Neural progenitor cell (in vitro differentiated cells): ENCODE measurements at regions not wholly inside any gene's neighbourhood (a gene's known extent, or its start where the extent isn't known, plus 50 kb on each side); places are given as distances from the start of the nearest gene placed in this dataset.

Experiments used
- DNase-seq: peaks from one replicate; pipeline ENCODE4 v3.0.0-alpha.2; 2016; ENCODE audit warnings: low spot score
- H2AFZ ChIP-seq: fragments of 200-600 bp; sonication (generic); replicated peaks from 2 replicates; pipeline ENCODE4 v1.6.1; 2016; ENCODE audit warnings: antibody characterized with exemption
- H3F3A ChIP-seq: fragments of 200-600 bp; sonication (generic); 2 replicates; pipeline ENCODE4 v1.6.1; 2016; ENCODE audit warnings: antibody characterized with exemption, low read depth
- H3K27ac ChIP-seq: fragments of 200-600 bp; sonication (generic); 2 replicates; pipeline ENCODE4 v1.5.1; 2016; ENCODE audit warnings: mild to moderate bottlenecking
- H3K27me3 ChIP-seq: fragments of 200-600 bp; sonication (generic); 2 replicates; pipeline ENCODE4 v1.6.1; 2016; ENCODE audit warnings: mild to moderate bottlenecking, moderate library complexity
- H3K36me3 ChIP-seq: fragments of 200-600 bp; sonication (generic); 2 replicates; pipeline ENCODE4 v1.5.1; 2016
- H3K4me1 ChIP-seq: fragments of 200-600 bp; sonication (generic); 2 replicates; pipeline ENCODE4 v1.6.1; 2016; ENCODE audit warnings: mixed run types
- H3K4me2 ChIP-seq: fragments of 200-600 bp; sonication (generic); 2 replicates; pipeline ENCODE4 v1.6.1; 2016
- H3K4me3 ChIP-seq: fragments of 200-600 bp; sonication (generic); 2 replicates; pipeline ENCODE4 v1.5.1; 2016
- H3K79me2 ChIP-seq: fragments of 200-600 bp; sonication (generic); 2 replicates; pipeline ENCODE4 v1.6.1; 2016; ENCODE audit warnings: low read depth
- H3K9ac ChIP-seq: fragments of 200-600 bp; sonication (generic); 2 replicates; pipeline ENCODE4 v1.6.1; 2016
- H3K9me3 ChIP-seq: fragments of 200-600 bp; sonication (generic); 2 replicates; pipeline ENCODE4 v1.5.1; 2016; ENCODE audit warnings: low read depth
- H4K20me1 ChIP-seq: fragments of 200-600 bp; sonication (generic); 2 replicates; pipeline ENCODE4 v1.6.1; 2016; ENCODE audit warnings: low read depth
- H3K27ac Mint-ChIP-seq: 3 replicates; pipeline ENCODE4 v1.8.0; 2021; ENCODE audit warnings: mixed read lengths
- H3K27me3 Mint-ChIP-seq: 2 replicates; pipeline ENCODE4 v1.8.0; 2022; ENCODE audit warnings: low read depth, mild to moderate bottlenecking, inconsistent platforms, moderate library complexity, mixed read lengths; ENCODE audit not compliant: insufficient read depth
- H3K36me3 Mint-ChIP-seq: 3 replicates; pipeline ENCODE4 v1.8.0; 2021; ENCODE audit warnings: mixed read lengths
- H3K4me1 Mint-ChIP-seq: 3 replicates; pipeline ENCODE4 v1.8.0; 2021; ENCODE audit warnings: mixed read lengths
- H3K4me3 Mint-ChIP-seq: 3 replicates; pipeline ENCODE4 v1.8.0; 2021; ENCODE audit warnings: mild to moderate bottlenecking, moderate library complexity, mixed read lengths
- H3K9me3 Mint-ChIP-seq: 3 replicates; pipeline ENCODE4 v1.8.0; 2020; ENCODE audit warnings: mixed read lengths
- EZH2 ChIP-seq: fragments of 200-600 bp; sonication (generic); IDR thresholded peaks from 2 replicates; pipeline ENCODE4 v1.6.1; 2017; ENCODE audit warnings: antibody characterized with exemption, mild to moderate bottlenecking, moderate library complexity
- EZH2phosphoT487 ChIP-seq: fragments of 200-600 bp; sonication (generic); IDR thresholded peaks from 2 replicates; pipeline ENCODE4 v1.6.1; 2017; ENCODE audit warnings: antibody characterized with exemption
- TF ChIP-seq, protein P1 (sequence below): fragments of 200-600 bp; sonication (generic); IDR thresholded peaks from 2 replicates; pipeline ENCODE4 v1.5.1; 2017; ENCODE audit warnings: antibody characterized with exemption, mild to moderate bottlenecking

DNA sequence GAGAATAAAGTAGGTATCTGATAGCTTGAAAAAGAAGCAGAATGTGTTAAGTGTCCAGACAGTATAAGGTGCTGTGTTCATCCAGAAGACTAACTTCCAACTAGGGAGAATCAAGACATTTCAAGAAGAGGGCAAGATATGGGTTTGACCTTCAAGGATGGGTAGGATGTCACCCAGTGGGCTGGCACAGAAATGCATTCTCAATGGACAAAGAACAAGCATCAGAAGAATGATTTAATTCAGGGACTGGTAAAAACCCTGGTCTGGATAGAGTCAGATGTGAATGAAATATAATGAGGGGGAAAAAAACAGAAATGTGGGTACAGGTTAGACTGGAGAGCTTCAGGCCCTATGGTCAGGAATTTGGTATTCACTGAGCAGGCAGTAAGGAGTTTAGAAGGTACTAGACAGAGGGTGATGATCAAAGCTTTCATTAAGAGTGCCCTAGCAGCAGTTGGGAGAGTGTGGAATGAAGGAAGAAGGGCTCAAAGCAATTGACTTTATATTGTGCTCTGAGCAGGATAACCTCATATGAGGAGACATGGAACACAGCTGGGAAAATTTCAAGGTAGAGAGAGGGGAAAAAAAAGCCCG is 180.7 kb upstream of the ANK3 start:
- Histone ChIP-seq H3K36me3 (no peaks in the 10 kb centered on the region), H3K27me3 (no peaks in the 10 kb centered on the region), H3K4me2 (no peak overlapping the region), H3K4me3 (no peak overlapping the region), H3K27ac (no peak overlapping the region), H4K20me1 (no peaks in the 10 kb centered on the region), H3K4me1 (peaks cover 16% of the 10 kb centered on the region), H3K9me3 (no peaks in the 10 kb centered on the region), H3K9ac (no peak overlapping the region), H3F3A (no peaks in the 10 kb centered on the region), H3K79me2 (no peaks in the 10 kb centered on the region), H2AFZ (peak overlapping the region; percentile 5)
- peaks cover 33% of the 10 kb centered on the region for H3K4me1 Mint-ChIP-seq
- H3K9me3 Mint-ChIP-seq, result peaks cover 12% of the 10 kb centered on the region
- H3K27me3 Mint-ChIP-seq, result peaks cover 2% of the 10 kb centered on the region
- H3K36me3 Mint-ChIP-seq, result peaks cover 3% of the 10 kb centered on the region
- peak overlapping the region; percentile 33 for H3K4me3 Mint-ChIP-seq
- no peak overlapping the region for H3K27ac Mint-ChIP-seq
- no peak for DNase-seq
- TF ChIP-seq, protein P1, sequence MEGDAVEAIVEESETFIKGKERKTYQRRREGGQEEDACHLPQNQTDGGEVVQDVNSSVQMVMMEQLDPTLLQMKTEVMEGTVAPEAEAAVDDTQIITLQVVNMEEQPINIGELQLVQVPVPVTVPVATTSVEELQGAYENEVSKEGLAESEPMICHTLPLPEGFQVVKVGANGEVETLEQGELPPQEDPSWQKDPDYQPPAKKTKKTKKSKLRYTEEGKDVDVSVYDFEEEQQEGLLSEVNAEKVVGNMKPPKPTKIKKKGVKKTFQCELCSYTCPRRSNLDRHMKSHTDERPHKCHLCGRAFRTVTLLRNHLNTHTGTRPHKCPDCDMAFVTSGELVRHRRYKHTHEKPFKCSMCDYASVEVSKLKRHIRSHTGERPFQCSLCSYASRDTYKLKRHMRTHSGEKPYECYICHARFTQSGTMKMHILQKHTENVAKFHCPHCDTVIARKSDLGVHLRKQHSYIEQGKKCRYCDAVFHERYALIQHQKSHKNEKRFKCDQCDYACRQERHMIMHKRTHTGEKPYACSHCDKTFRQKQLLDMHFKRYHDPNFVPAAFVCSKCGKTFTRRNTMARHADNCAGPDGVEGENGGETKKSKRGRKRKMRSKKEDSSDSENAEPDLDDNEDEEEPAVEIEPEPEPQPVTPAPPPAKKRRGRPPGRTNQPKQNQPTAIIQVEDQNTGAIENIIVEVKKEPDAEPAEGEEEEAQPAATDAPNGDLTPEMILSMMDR, result no peak
- TF ChIP-seq EZH2 (no peak), EZH2phosphoT487 (no peak)

DNA sequence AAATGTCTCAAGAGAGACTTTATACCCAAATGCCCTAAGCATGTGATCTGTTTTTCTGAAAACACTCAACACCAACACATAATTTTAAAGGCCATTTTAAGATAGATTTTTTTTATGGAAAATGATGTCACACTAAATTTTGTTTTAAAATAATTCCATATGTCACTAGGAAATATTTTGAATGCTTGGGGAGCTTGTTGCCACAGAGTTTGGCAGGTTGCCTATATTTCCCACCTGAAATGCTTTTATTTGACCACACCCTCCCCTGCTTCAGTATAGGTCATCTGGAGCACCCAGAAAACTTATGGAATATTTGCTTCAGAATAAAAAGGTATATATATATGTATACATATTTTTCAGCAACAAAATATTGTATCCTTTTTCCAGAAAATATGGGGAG is 180.0 kb upstream of the ANK3 start:
- H3K27me3 Mint-ChIP-seq, result peaks cover 2% of the 10 kb centered on the region
- no peak overlapping the region for H3K4me2 ChIP-seq

DNA sequence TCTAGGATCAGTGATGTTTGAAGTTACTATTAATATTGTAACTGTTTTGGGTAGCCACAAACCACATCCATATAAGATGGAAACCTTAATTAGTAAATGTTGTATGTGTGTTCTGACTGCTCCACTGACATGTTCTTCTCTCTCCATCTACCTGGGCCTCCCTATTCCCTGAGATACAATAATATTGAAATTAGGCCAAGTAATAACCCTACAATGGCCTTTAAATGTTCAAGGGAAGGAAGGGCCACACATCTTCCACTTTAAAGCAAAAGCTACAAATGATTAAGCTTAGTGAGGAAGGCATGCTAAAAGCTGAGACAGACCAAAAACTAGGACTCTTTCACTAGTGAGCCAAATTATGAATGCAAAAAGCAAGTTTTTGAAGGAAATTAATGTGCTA is 176.4 kb upstream of the ANK3 start:
- peaks cover 20% of the 10 kb centered on the region for H3K9me3 Mint-ChIP-seq
- Histone ChIP-seq H3K4me1 (no peaks in the 10 kb centered on the region), H3K79me2 (no peaks in the 10 kb centered on the region), H3K9ac (no peak overlapping the region), H3K27ac (no peak overlapping the region), H3K4me3 (no peak overlapping the region), H4K20me1 (no peaks in the 10 kb centered on the region), H3F3A (no peaks in the 10 kb centered on the region), H3K9me3 (no peaks in the 10 kb centered on the region), H3K4me2 (no peak overlapping the region), H3K36me3 (no peaks in the 10 kb centered on the region), H3K27me3 (no peaks in the 10 kb centered on the region), H2AFZ (no peak overlapping the region)
- H3K36me3 Mint-ChIP-seq, result peaks cover 3% of the 10 kb centered on the region
- H3K4me3 Mint-ChIP-seq, result no peak overlapping the region
- TF ChIP-seq EZH2phosphoT487, result no peak
- TF ChIP-seq EZH2, result no peak
- TF ChIP-seq, protein P1, result no peak
- H3K27ac Mint-ChIP-seq, result no peak overlapping the region
- no peak for DNase-seq
- H3K4me1 Mint-ChIP-seq, result peaks cover 9% of the 10 kb centered on the region
- no peaks in the 10 kb centered on the region for H3K27me3 Mint-ChIP-seq

More for the DNA sequence above, 180.0 kb upstream of the ANK3 start:
- no peaks in the 10 kb centered on the region for H4K20me1 ChIP-seq
- peaks cover 16% of the 10 kb centered on the region for H3K4me1 ChIP-seq
- H3K9ac ChIP-seq, result no peak overlapping the region
- no peaks in the 10 kb centered on the region for H3K27me3 ChIP-seq
- Mint-ChIP-seq H3K9me3 (peaks cover 15% of the 10 kb centered on the region), H3K36me3 (peaks cover 3% of the 10 kb centered on the region), H3K4me3 (no peak overlapping the region), H3K27ac (no peak overlapping the region), H3K4me1 (peaks cover 33% of the 10 kb centered on the region)
- H3F3A ChIP-seq, result no peaks in the 10 kb centered on the region
- DNase-seq, result no peak
- H3K4me3 ChIP-seq, result no peak overlapping the region
- H3K27ac ChIP-seq, result no peak overlapping the region
- H3K9me3 ChIP-seq, result no peaks in the 10 kb centered on the region
- TF ChIP-seq, protein P1, result no peak
- TF ChIP-seq EZH2, result no peak
- no peak for TF ChIP-seq EZH2phosphoT487
- no peaks in the 10 kb centered on the region for H3K36me3 ChIP-seq
- H3K79me2 ChIP-seq, result no peaks in the 10 kb centered on the region
- no peak overlapping the region for H2AFZ ChIP-seq
